ENCODE measurements at regions not wholly inside any gene's neighbourhood (a gene's known extent, or its start where the extent isn't known, plus 50 kb on each side); places are given as distances from the start of the nearest gene placed in this dataset.
"Not testable (repeated sequence)": the region's sequence is repeated elsewhere in the genome, so short reads cannot be mapped to it uniquely, and the experiment has no call there.

- no peak for DNase-seq
Observed at GRCh38 chr1:117708323-117709248, 102.7 kb downstream of the TENT5C start.

GRCh38 chr1:117709249-117709691 is 103.4 kb downstream of the TENT5C start:
- DNase-seq = no peak

- no peak for DNase-seq
Observed at GRCh38 chr1:117710710-117711109, 104.9 kb downstream of the TENT5C start.

GRCh38 chr1:117712621-117713020 is 106.8 kb downstream of the TENT5C start:
- no peak for DNase-seq

- no peak for DNase-seq
Observed at GRCh38 chr1:117714546-117714945, 108.7 kb downstream of the TENT5C start.

GRCh38 chr1:117716030-117716429 is 110.2 kb downstream of the TENT5C start:
- not testable (repeated sequence) for DNase-seq

GRCh38 chr1:117717980-117718379 is 112.1 kb downstream of the TENT5C start:
- DNase-seq = not testable (repeated sequence)

- DNase-seq = not testable (repeated sequence)
Observed at GRCh38 chr1:117718596-117718995, 112.7 kb downstream of the TENT5C start.

- DNase-seq = no peak
Observed at GRCh38 chr1:117719004-117719403, 113.2 kb downstream of the TENT5C start.

- DNase-seq = no peak
Observed at GRCh38 chr1:117732065-117732797, 126.4 kb downstream of the TENT5C start.

- DNase-seq = no peak
Observed at GRCh38 chr1:117732956-117733355, 127.1 kb downstream of the TENT5C start.

- DNase-seq = no peak
Observed at GRCh38 chr1:117734403-117734802, 128.6 kb downstream of the TENT5C start.

- DNase-seq = no peak
Observed at GRCh38 chr1:117735045-117735992, 129.5 kb downstream of the TENT5C start.

GRCh38 chr1:117739504-117739903 is 133.7 kb downstream of the TENT5C start:
- no peak for DNase-seq

GRCh38 chr1:117740496-117740895 is 134.6 kb downstream of the TENT5C start:
- no peak for DNase-seq

GRCh38 chr1:117746565-117746964 is 140.7 kb downstream of the TENT5C start:
- not testable (repeated sequence) for DNase-seq

- DNase-seq = no peak
Observed at GRCh38 chr1:117747605-117748004, 141.8 kb downstream of the TENT5C start.

GRCh38 chr1:117751321-117751720 is 145.5 kb downstream of the TENT5C start:
- DNase-seq = no peak

GRCh38 chr1:117752661-117753060 is 146.8 kb downstream of the TENT5C start:
- DNase-seq = no peak

- DNase-seq = no peak
Observed at GRCh38 chr1:117753232-117753631, 147.4 kb downstream of the TENT5C start.

- DNase-seq = no peak
Observed at GRCh38 chr1:117753652-117754051, 147.8 kb downstream of the TENT5C start.
